ENCODE measurements at regions not wholly inside any gene's neighbourhood (a gene's known extent, or its start where the extent isn't known, plus 50 kb on each side); places are given as distances from the start of the nearest gene placed in this dataset.
"Not testable (repeated sequence)": the region's sequence is repeated elsewhere in the genome, so short reads cannot be mapped to it uniquely, and the experiment has no call there.

DNA sequence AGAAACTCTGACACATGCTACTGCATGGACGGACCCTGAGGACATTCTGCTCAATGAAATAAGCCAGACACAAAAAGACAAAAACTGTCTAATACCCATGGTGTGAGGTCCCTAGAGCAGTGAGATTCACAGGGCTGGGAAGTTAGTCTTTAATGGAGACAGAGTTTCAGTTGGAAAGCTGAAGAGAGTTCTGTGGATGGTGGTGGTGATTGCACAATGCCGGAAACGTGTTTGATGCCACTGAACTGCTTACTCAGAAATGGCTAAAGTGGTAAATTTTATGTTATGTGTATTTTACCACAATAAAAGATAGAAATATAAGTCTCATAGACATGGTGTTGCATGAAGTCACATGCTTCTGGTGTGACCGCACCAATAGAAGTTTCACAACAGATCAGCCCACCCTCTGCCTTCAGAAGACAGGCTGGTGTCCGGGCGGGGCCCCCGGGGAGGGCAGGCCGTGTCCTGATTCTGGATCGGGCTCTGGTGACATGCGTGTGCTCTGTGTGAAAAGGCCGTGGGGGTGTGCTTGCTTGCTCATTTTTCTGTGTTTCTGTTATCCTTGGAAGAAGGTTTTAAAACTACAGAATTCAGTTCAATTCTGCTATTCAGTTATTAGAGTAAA, 108.5 kb upstream of the ZNF469 start:
- H3K4ac ChIP-seq (replicated peaks; ENCODE audit: insufficient read length, low read depth, low read length); H3K23ac ChIP-seq (ENCODE audit: insufficient read length); H3K4me1 ChIP-seq (replicated peaks in 1 of 4; ENCODE audit: control insufficient read depth in 3 of 4, insufficient read depth in 4 of 4, low read length in 3 of 4); DNase-seq (ENCODE audit: low read depth in 1 of 2, low spot score in 2 of 2); H2AK5ac ChIP-seq (ENCODE audit: low read depth, low read length); FAIRE-seq; H3K79me2 ChIP-seq (ENCODE audit: control insufficient read depth in 1 of 2, insufficient read depth in 2 of 2, low read length in 2 of 2); H4K8ac ChIP-seq (ENCODE audit: extremely low read depth, insufficient read depth, low read length); H3K27me3 ChIP-seq (replicated peaks in 1 of 4; ENCODE audit: control insufficient read depth in 3 of 4, extremely low read depth in 1 of 4, insufficient read depth in 3 of 4, low read length in 3 of 4); H2BK120ac ChIP-seq (replicated peaks; ENCODE audit: low read depth, low read length); H2BK12ac ChIP-seq (ENCODE audit: low read depth, low read length); H2AFZ ChIP-seq (ENCODE audit: low read length); H3K9ac ChIP-seq (replicated peaks in 1 of 4; ENCODE audit: extremely low read depth in 1 of 4, low read depth in 3 of 4, low read length in 3 of 4); H3K14ac ChIP-seq (ENCODE audit: insufficient read length); H4K5ac ChIP-seq (ENCODE audit: insufficient read length, low read depth, low read length); H3K36me3 ChIP-seq (ENCODE audit: control insufficient read depth in 2 of 4, insufficient read depth in 4 of 4, low read length in 3 of 4); H3K4me2 ChIP-seq (ENCODE audit: insufficient read depth in 1 of 2, low read depth in 2 of 2, low read length in 2 of 2); H3K27ac ChIP-seq (ENCODE audit: low read depth, low read length); H3K79me1 ChIP-seq (ENCODE audit: low read depth, low read length); H4K91ac ChIP-seq (replicated peaks; ENCODE audit: insufficient read length, low read length); H3K56ac ChIP-seq (replicated peaks; ENCODE audit: insufficient read length, low read depth, low read length); CTCF ChIA-PET (ENCODE audit: partially characterized antibody); H3K4me3 ChIP-seq (ENCODE audit: extremely low read depth in 1 of 4, insufficient read depth in 2 of 4, low read depth in 3 of 4, low read length in 4 of 4); H3K18ac ChIP-seq (ENCODE audit: extremely low read depth, low read length); H2BK20ac ChIP-seq (ENCODE audit: low read length); H2BK15ac ChIP-seq (ENCODE audit: low read length); H4K20me1 ChIP-seq (replicated peaks in 1 of 2; ENCODE audit: control insufficient read depth in 1 of 2, insufficient read depth in 2 of 2, low read length in 2 of 2); H2BK5ac ChIP-seq (ENCODE audit: low read depth, low read length): not testable (repeated sequence)
- 95% methylated on average over 11 of the region's 11 CpGs; no CpG with 5 or more reads in 1 of the 2 experiments for WGBS, 2 experiments (ENCODE audit: extremely low coverage in 1 of 2, insufficient coverage in 1 of 2, insufficient read length in 1 of 2, insufficient replicate concordance in 2 of 2, low coverage in 1 of 2, low lambda C conversion rate in 2 of 2, missing lambda C conversion rate in 1 of 2)
- POLR2A ChIA-PET (ENCODE audit: partially characterized antibody), result interaction anchor here (0.7 to 0.9 kb wide), 2 partner anchors 8 to 26 kb away, joined by 4 to 5 read pairs; no protein-coding TSS in a partner anchor
- H3K23me2 ChIP-seq (ENCODE audit: low read depth, low read length), result peaks cover 11% of the 10 kb centered on the region; the same call in 1 of the 2 replicates
- H3K9me3 ChIP-seq (ENCODE audit: insufficient read depth in 2 of 2, low read depth in 1 of 2, low read length in 1 of 2), result peaks cover 6 to 13% of the 10 kb centered on the region in 2 experiments; a peak in 2 of 4 replicates

Measured in H1 (cell line).